ENCODE measurements at regions not wholly inside any gene's neighbourhood (a gene's known extent, or its start where the extent isn't known, plus 50 kb on each side); places are given as distances from the start of the nearest gene placed in this dataset.
"Not testable (repeated sequence)": the region's sequence is repeated elsewhere in the genome, so short reads cannot be mapped to it uniquely, and the experiment has no call there.

- no peak for DNase-seq (ENCODE audit: low spot score)
These were observed 1077.1 kb upstream of the CELF4 start for GRCh38 chr18:38642711-38643110.

GRCh38 chr18:38639700-38640099 lies 1074.1 kb upstream of the CELF4 start:
- DNase-seq (ENCODE audit: low spot score), result not testable (repeated sequence)

GRCh38 chr18:38635709-38636430 lies 1070.3 kb upstream of the CELF4 start:
- DNase-seq (ENCODE audit: low spot score), result no peak

- no peak for DNase-seq (ENCODE audit: low spot score)
These were observed 1068.5 kb upstream of the CELF4 start for GRCh38 chr18:38634117-38634516.

GRCh38 chr18:38633333-38633732 lies 1067.7 kb upstream of the CELF4 start:
- DNase-seq (ENCODE audit: low spot score), result no peak

- no peak for DNase-seq (ENCODE audit: low spot score)
These were observed 1053.5 kb upstream of the CELF4 start for GRCh38 chr18:38619129-38619528.

- DNase-seq (ENCODE audit: low spot score), result no peak
These were observed 1050.7 kb upstream of the CELF4 start for GRCh38 chr18:38616306-38616705.

GRCh38 chr18:38612904-38613303 lies 1047.3 kb upstream of the CELF4 start:
- no peak for DNase-seq (ENCODE audit: low spot score)

GRCh38 chr18:38611036-38611964 lies 1045.7 kb upstream of the CELF4 start:
- DNase-seq (ENCODE audit: low spot score), result no peak

GRCh38 chr18:38606841-38607240 lies 1041.2 kb upstream of the CELF4 start:
- DNase-seq (ENCODE audit: low spot score), result no peak

GRCh38 chr18:38602341-38602740 lies 1036.7 kb upstream of the CELF4 start:
- DNase-seq (ENCODE audit: low spot score), result no peak

- DNase-seq (ENCODE audit: low spot score), result no peak
These were observed 1022.0 kb upstream of the CELF4 start for GRCh38 chr18:38587571-38587970.

- no peak for DNase-seq (ENCODE audit: low spot score)
These were observed 1020.7 kb upstream of the CELF4 start for GRCh38 chr18:38586327-38586726.

- no peak for DNase-seq (ENCODE audit: low spot score)
These were observed 1014.2 kb upstream of the CELF4 start for GRCh38 chr18:38579764-38580163.

GRCh38 chr18:38576916-38577315 lies 1011.3 kb upstream of the CELF4 start:
- DNase-seq (ENCODE audit: low spot score), result no peak

GRCh38 chr18:38576349-38576748 lies 1010.8 kb upstream of the CELF4 start:
- no peak for DNase-seq (ENCODE audit: low spot score)

- no peak for DNase-seq (ENCODE audit: low spot score)
These were observed 1010.0 kb upstream of the CELF4 start for GRCh38 chr18:38575648-38576047.

- DNase-seq (ENCODE audit: low spot score), result no peak
These were observed 1009.4 kb upstream of the CELF4 start for GRCh38 chr18:38575023-38575422.

- DNase-seq (ENCODE audit: low spot score), result no peak
These were observed 1007.0 kb upstream of the CELF4 start for GRCh38 chr18:38572554-38573111.

GRCh38 chr18:38571651-38572050 lies 1006.1 kb upstream of the CELF4 start:
- no peak for DNase-seq (ENCODE audit: low spot score)

- DNase-seq (ENCODE audit: low spot score), result no peak
These were observed 999.9 kb upstream of the CELF4 start for GRCh38 chr18:38565513-38565912.

GRCh38 chr18:38563396-38563980 lies 997.9 kb upstream of the CELF4 start:
- no peak for DNase-seq (ENCODE audit: low spot score)

Data from HT-29 (cell line).